CD14-positive monocyte (primary cell): ENCODE measurements at regions not wholly inside any gene's neighbourhood (a gene's known extent, or its start where the extent isn't known, plus 50 kb on each side); places are given as distances from the start of the nearest gene placed in this dataset.

Source experiments
- DNase-seq, 3 donors: peaks; one replicate each; pipeline ENCODE4 v3.0.0-alpha.2; 2011 to 2022
- H2AFZ ChIP-seq: 2 replicates; pipeline ENCODE4 v1.6.0; 2012; ENCODE audit warnings: mild to moderate bottlenecking, low read depth, low read length, inconsistent platforms; ENCODE audit not compliant: insufficient read depth, poor library complexity, severe bottlenecking
- H3K27ac ChIP-seq, 2 donors: 1 replicate in 1 of 2; 2 replicates in 1 of 2; pipeline ENCODE4 v1.5.1; 2012 to 2013; ENCODE audit warnings: low read length in 2 of 2, control low read depth in 1 of 2, inconsistent platforms in 1 of 2, low read depth in 1 of 2, mild to moderate bottlenecking in 1 of 2
- H3K27me3 ChIP-seq, 2 donors: one replicate each; pipeline versions ENCODE4 v1.6.0 to v1.6.1; 2011 to 2013; ENCODE audit warnings: low read length in 2 of 2; ENCODE audit not compliant: control insufficient read depth in 2 of 2, insufficient read depth in 2 of 2
- H3K36me3 ChIP-seq, 2 donors: replicated peaks in 1 of 2; 1 replicate in 1 of 2; 2 replicates in 1 of 2; pipeline versions ENCODE4 v1.5.1 to v1.6.1; 2012 to 2013; ENCODE audit warnings: low read length in 2 of 2, control low read depth in 1 of 2, inconsistent platforms in 1 of 2, mild to moderate bottlenecking in 1 of 2; ENCODE audit not compliant: insufficient read depth in 2 of 2, control insufficient read depth in 1 of 2
- H3K4me1 ChIP-seq, 2 donors: 1 replicate in 1 of 2; 2 replicates in 1 of 2; pipeline versions ENCODE4 v1.5.1 to v1.6.1; 2012 to 2013; ENCODE audit warnings: low read length in 2 of 2, control low read depth in 1 of 2, inconsistent platforms in 1 of 2, mild to moderate bottlenecking in 1 of 2, moderate library complexity in 1 of 2; ENCODE audit not compliant: insufficient read depth in 2 of 2, control insufficient read depth in 1 of 2
- H3K4me2 ChIP-seq: replicated peaks from 2 replicates; pipeline ENCODE3; 2012; ENCODE audit warnings: low read length, moderate library complexity, mild to moderate bottlenecking; ENCODE audit not compliant: poor library complexity, severe bottlenecking; ENCODE audit errors: extremely low read depth
- H3K4me3 ChIP-seq, 3 experiments: fragments of 200-600 bp in 1 of 3; sonication (generic) in 1 of 3; replicated peaks in 1 of 3; 1 replicate in 2 of 3; 2 replicates in 1 of 3; pipeline ENCODE4 v1.5.1; 2011 to 2013; ENCODE audit warnings: low read length in 3 of 3, mild to moderate bottlenecking in 3 of 3, control low read depth in 2 of 3, low read depth in 2 of 3, inconsistent platforms in 1 of 3, moderate library complexity in 1 of 3
- H3K79me2 ChIP-seq: 2 replicates; pipeline ENCODE4 v1.6.0; 2012; ENCODE audit warnings: mild to moderate bottlenecking, control low read depth, inconsistent platforms, low read length, moderate library complexity; ENCODE audit not compliant: insufficient read depth
- H3K9ac ChIP-seq: 2 replicates; pipeline ENCODE4 v1.6.0; 2017; ENCODE audit warnings: low read length, mild to moderate bottlenecking; ENCODE audit not compliant: insufficient read depth, poor library complexity, severe bottlenecking
- H3K9me3 ChIP-seq, 2 donors: replicated peaks in 1 of 2; 1 replicate in 1 of 2; 2 replicates in 1 of 2; pipeline versions ENCODE4 v1.5.1 to v1.6.1; 2012 to 2013; ENCODE audit warnings: low read length in 2 of 2, control low read depth in 1 of 2; ENCODE audit not compliant: control insufficient read depth in 1 of 2, insufficient read depth in 1 of 2
- H4K20me1 ChIP-seq: 2 replicates; pipeline ENCODE4 v1.6.0; 2012; ENCODE audit warnings: mild to moderate bottlenecking, low read length, control low read depth, moderate library complexity; ENCODE audit not compliant: insufficient read depth
- H3K27ac Mint-ChIP-seq, 7 donors: one replicate each; pipeline ENCODE4 v1.8.0; 2020; ENCODE audit warnings: mild to moderate bottlenecking in 7 of 7, mixed read lengths in 7 of 7, moderate library complexity in 6 of 7, inconsistent platforms in 2 of 7
- H3K27me3 Mint-ChIP-seq, 3 donors: one replicate each; pipeline ENCODE4 v1.8.0; 2021 to 2022; ENCODE audit warnings: low read depth in 3 of 3, mild to moderate bottlenecking in 3 of 3, mixed read lengths in 3 of 3, moderate library complexity in 3 of 3, inconsistent platforms in 1 of 3
- H3K36me3 Mint-ChIP-seq, 2 donors: one replicate each; pipeline ENCODE4 v1.8.0; 2020; ENCODE audit warnings: mixed read lengths in 2 of 2, inconsistent platforms in 1 of 2, mild to moderate bottlenecking in 1 of 2
- H3K4me1 Mint-ChIP-seq: one replicate; pipeline ENCODE4 v1.8.0; 2020; ENCODE audit warnings: mild to moderate bottlenecking, mixed read lengths
- H3K4me3 Mint-ChIP-seq, 2 donors: one replicate each; pipeline ENCODE4 v1.8.0; 2020; ENCODE audit warnings: mild to moderate bottlenecking in 2 of 2, mixed read lengths in 2 of 2, moderate library complexity in 1 of 2
- H3K9me3 Mint-ChIP-seq, 7 donors: one replicate each; pipeline ENCODE4 v1.8.0; 2020 to 2022; ENCODE audit warnings: mixed read lengths in 7 of 7, mild to moderate bottlenecking in 6 of 7, moderate library complexity in 6 of 7, inconsistent platforms in 2 of 7
- WGBS: methylation state at CpG from one replicate; pipeline ENCODE4 v1.1.5; 2013; ENCODE audit warnings: missing lambda C conversion rate; ENCODE audit not compliant: insufficient coverage; 5-methylcytosine and 5-hydroxymethylcytosine counted together
- intact Hi-C, 2 donors: fragments of 100-400 bp; cut with micrococcal nuclease; formaldehyde crosslinking; loops; one replicate each; pipeline versions ENCODE4 v1.15.0 to v1.15.1; 2023
- TF ChIP-seq, protein P1 (sequence below): fragments of 200-600 bp; IDR thresholded peaks from one replicate; pipeline ENCODE4 v1.8.0; 2022; ENCODE audit warnings: antibody characterized with exemption, mild to moderate bottlenecking

DNA sequence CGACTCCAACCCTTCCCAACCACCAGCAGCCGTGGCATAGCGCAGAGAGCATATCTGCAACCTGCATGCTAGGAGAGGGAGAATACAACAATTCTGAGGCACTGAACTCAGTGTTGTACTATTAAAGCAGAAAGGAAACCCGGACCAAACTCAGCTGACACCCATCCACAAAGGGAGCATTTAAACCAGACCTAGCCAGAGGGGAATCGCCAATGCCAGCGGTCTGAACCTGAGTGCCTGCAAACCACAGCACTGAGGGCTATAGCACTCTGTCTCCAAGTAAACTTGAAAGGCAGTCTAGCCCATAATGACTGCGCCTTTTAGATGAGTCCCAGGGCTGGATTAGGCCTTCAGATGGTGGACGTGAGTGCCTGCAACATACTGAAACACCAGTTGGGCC is 494.4 kb upstream of the PTPRD start:
- H3K4me2 ChIP-seq: no peak overlapping the region
- WGBS: 67% methylated on average over 5 of the region's 8 CpGs
- Mint-ChIP-seq H3K9me3 (peaks cover 2 to 15% (median 11%) of the 10 kb centered on the region in 7 donors), H3K4me1 (no peaks in the 10 kb centered on the region), H3K27me3 (peaks cover 0 to 1% (median 0%) of the 10 kb centered on the region in 3 donors), H3K36me3 (no peaks in the 10 kb centered on the region), H3K4me3 (no peak overlapping the region), H3K27ac (no peak overlapping the region)
- no peak overlapping the region for H3K9ac ChIP-seq
- no peaks in the 10 kb centered on the region for H3K27me3 ChIP-seq
- no peaks in the 10 kb centered on the region for H3K4me1 ChIP-seq
- TF ChIP-seq, protein P1, sequence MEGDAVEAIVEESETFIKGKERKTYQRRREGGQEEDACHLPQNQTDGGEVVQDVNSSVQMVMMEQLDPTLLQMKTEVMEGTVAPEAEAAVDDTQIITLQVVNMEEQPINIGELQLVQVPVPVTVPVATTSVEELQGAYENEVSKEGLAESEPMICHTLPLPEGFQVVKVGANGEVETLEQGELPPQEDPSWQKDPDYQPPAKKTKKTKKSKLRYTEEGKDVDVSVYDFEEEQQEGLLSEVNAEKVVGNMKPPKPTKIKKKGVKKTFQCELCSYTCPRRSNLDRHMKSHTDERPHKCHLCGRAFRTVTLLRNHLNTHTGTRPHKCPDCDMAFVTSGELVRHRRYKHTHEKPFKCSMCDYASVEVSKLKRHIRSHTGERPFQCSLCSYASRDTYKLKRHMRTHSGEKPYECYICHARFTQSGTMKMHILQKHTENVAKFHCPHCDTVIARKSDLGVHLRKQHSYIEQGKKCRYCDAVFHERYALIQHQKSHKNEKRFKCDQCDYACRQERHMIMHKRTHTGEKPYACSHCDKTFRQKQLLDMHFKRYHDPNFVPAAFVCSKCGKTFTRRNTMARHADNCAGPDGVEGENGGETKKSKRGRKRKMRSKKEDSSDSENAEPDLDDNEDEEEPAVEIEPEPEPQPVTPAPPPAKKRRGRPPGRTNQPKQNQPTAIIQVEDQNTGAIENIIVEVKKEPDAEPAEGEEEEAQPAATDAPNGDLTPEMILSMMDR: no peak
- H2AFZ ChIP-seq: no peak overlapping the region
- no peak for DNase-seq
- H3K36me3 ChIP-seq: no peaks in the 10 kb centered on the region
- H3K9me3 ChIP-seq: peaks cover 6 to 14% of the 10 kb centered on the region in 2 donors
- intact Hi-C loops: no loop called here
- no peaks in the 10 kb centered on the region for H4K20me1 ChIP-seq
- H3K4me3 ChIP-seq: no peak overlapping the region
- H3K27ac ChIP-seq: no peak overlapping the region
- H3K79me2 ChIP-seq: no peaks in the 10 kb centered on the region

DNA sequence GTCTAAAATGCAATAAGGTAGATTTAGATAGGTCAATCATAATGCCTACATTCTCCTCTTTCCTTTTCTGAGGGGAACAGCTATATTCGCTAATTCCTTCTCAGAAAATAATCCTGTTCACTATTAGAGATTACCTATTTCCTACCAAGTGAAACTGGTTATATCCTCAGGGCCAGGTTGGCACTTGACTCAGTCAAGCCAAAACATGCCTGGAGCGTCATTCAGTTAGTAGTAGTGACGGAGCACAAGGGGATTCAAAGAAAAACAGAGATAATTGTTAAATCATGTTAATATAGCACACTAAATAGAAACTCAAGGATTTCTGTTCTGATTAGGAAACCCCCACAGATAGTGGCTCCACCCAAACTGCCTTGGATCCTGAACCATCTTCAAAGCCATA is 515.4 kb upstream of the PTPRD start:
- peaks cover 0 to 1% (median 0%) of the 10 kb centered on the region in 3 donors for H3K27me3 Mint-ChIP-seq
- Histone ChIP-seq H3K9ac (no peak overlapping the region), H3K27me3 (no peaks in the 10 kb centered on the region), H2AFZ (no peak overlapping the region), H3K4me3 (no peak overlapping the region), H3K36me3 (no peaks in the 10 kb centered on the region), H4K20me1 (no peaks in the 10 kb centered on the region), H3K27ac (no peak overlapping the region), H3K4me2 (no peak overlapping the region), H3K9me3 (no peaks in the 10 kb centered on the region), H3K4me1 (no peaks in the 10 kb centered on the region), H3K79me2 (no peaks in the 10 kb centered on the region)
- no CpG with 5 or more reads among the region's 3 CpGs for WGBS
- TF ChIP-seq, protein P1: no peak
- H3K27ac Mint-ChIP-seq: no peak overlapping the region
- intact Hi-C loops: no loop called here
- no peak for DNase-seq
- peaks cover 0 to 2% (median 0%) of the 10 kb centered on the region in 7 donors for H3K9me3 Mint-ChIP-seq
- no peak overlapping the region for H3K4me3 Mint-ChIP-seq
- no peaks in the 10 kb centered on the region for H3K4me1 Mint-ChIP-seq
- H3K36me3 Mint-ChIP-seq: no peaks in the 10 kb centered on the region
